Ovary (tissue), 7 donors: ENCODE measurements at regions not wholly inside any gene's neighbourhood (a gene's known extent, or its start where the extent isn't known, plus 50 kb on each side); places are given as distances from the start of the nearest gene placed in this dataset.
A peak's percentile ranks its signal among the peaks of the same experiment; 100 is the strongest.

Experiments used
- DNase-seq, 5 donors: peaks; one replicate each; pipeline ENCODE4 v3.0.0-alpha.2; 2019 to 2020
- H3K27ac ChIP-seq, 2 donors: fragments of 200-600 bp; one replicate each; pipeline versions ENCODE4 v1.5.1 to v1.8.0; 2019 to 2022
- H3K27me3 ChIP-seq: fragments of 200-600 bp; one replicate; pipeline ENCODE4 v1.8.0; 2022
- H3K36me3 ChIP-seq: fragments of 200-600 bp; sonication (generic); one replicate; pipeline ENCODE4 v1.5.1; 2019
- H3K4me1 ChIP-seq: one replicate; pipeline ENCODE4 v1.8.1; 2013; ENCODE audit warnings: mild to moderate bottlenecking, moderate library complexity; ENCODE audit not compliant: insufficient read depth
- H3K4me3 ChIP-seq: fragments of 200-600 bp; sonication (generic); one replicate; pipeline ENCODE4 v1.5.1; 2017
- H3K9me3 ChIP-seq, 2 donors: fragments of 200-600 bp in 1 of 2; sonication (generic) in 1 of 2; one replicate each; pipeline versions ENCODE4 v1.5.1 to v1.8.1; 2013 to 2019; ENCODE audit warnings: mild to moderate bottlenecking in 1 of 2, moderate library complexity in 1 of 2
- EP300 ChIP-seq: sonication (generic); formaldehyde crosslinking; IDR thresholded peaks from one replicate; pipeline ENCODE4 v1.6.1; 2017; ENCODE audit warnings: antibody characterized with exemption
- POLR2A ChIP-seq: fragments of 450-650 bp; IDR thresholded peaks from one replicate; pipeline ENCODE4 v1.6.1; 2017; ENCODE audit warnings: antibody characterized with exemption, mild to moderate bottlenecking, moderate library complexity
- WGBS, 3 donors: extraction: QIAGEN DNeasy Blood & Tissue Kit in 1 of 3; methylation state at CpG; one replicate each; pipeline versions ENCODE4 v1.1.5 to v1.1.7; 2013 to 2017; 5-methylcytosine and 5-hydroxymethylcytosine counted together
- intact Hi-C, 4 donors: fragments of 100-400 bp; cut with DNase I; formaldehyde crosslinking; loops; one replicate each; pipeline versions ENCODE4 v1.11.0 to v1.15.1; 2022 to 2023
- TF ChIP-seq, protein P1 (sequence below), 3 donors: fragments of 450-650 bp in 2 of 3; fragments of 200-600 bp in 1 of 3; IDR thresholded peaks; one replicate each; pipeline versions ENCODE4 v1.5.1 to v1.8.0; 2016 to 2022; ENCODE audit warnings: antibody characterized with exemption in 3 of 3, mild to moderate bottlenecking in 1 of 3
- donor health status: DM: no; HTN: no; CAD: no; lungs with moderate emphysema.
- donor health status: DM: no; HTN: no; CAD: no.
- donor health status: Bipolar disorder and iron deficiency.
- donor health status: DM: no; HTN: no; CAD: no.
- donor health status: DM: yes; HTN: yes; CAD: no.

DNA sequence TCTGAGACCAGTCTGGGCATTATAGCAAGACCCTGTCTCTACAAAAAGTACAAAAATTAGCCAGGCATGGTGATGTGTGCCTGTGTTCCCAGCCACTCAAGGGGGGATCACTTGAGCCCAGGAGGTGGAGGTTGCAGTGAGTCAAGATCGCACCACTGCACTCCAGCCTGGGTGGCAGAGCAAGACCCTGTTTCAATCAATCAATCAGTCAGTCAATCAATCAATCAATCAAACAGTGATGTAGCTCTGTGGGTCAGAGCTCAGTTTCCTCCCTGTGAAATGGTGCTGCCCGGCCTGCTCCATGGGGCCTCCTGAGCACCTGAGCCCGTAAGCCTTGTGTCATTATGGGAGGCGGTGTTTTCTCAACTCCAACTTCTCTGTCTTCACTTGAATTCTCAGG, 167.1 kb upstream of the CIBAR2 start:
- Histone ChIP-seq H3K27me3 (no peaks in the 10 kb centered on the region), H3K4me3 (no peak overlapping the region), H3K9me3 (no peaks in the 10 kb centered on the region), H3K4me1 (peaks cover 7% of the 10 kb centered on the region), H3K36me3 (no peaks in the 10 kb centered on the region), H3K27ac (no peak overlapping the region)
- no peak for DNase-seq
- intact Hi-C loops, result loop anchor here in 1 of 4 donors (10.0 kb wide), 1 partner anchor 335 kb away; the partner anchor contains the start of gene GSE1
- 76 to 86% (median 82%) methylated on average over 4 of the region's 4 CpGs for WGBS, 3 donors
- no peak for TF ChIP-seq POLR2A
- TF ChIP-seq, protein P1, sequence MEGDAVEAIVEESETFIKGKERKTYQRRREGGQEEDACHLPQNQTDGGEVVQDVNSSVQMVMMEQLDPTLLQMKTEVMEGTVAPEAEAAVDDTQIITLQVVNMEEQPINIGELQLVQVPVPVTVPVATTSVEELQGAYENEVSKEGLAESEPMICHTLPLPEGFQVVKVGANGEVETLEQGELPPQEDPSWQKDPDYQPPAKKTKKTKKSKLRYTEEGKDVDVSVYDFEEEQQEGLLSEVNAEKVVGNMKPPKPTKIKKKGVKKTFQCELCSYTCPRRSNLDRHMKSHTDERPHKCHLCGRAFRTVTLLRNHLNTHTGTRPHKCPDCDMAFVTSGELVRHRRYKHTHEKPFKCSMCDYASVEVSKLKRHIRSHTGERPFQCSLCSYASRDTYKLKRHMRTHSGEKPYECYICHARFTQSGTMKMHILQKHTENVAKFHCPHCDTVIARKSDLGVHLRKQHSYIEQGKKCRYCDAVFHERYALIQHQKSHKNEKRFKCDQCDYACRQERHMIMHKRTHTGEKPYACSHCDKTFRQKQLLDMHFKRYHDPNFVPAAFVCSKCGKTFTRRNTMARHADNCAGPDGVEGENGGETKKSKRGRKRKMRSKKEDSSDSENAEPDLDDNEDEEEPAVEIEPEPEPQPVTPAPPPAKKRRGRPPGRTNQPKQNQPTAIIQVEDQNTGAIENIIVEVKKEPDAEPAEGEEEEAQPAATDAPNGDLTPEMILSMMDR (IDR thresholded peaks at IDR 0.05), result no peak
- no peak for TF ChIP-seq EP300

DNA sequence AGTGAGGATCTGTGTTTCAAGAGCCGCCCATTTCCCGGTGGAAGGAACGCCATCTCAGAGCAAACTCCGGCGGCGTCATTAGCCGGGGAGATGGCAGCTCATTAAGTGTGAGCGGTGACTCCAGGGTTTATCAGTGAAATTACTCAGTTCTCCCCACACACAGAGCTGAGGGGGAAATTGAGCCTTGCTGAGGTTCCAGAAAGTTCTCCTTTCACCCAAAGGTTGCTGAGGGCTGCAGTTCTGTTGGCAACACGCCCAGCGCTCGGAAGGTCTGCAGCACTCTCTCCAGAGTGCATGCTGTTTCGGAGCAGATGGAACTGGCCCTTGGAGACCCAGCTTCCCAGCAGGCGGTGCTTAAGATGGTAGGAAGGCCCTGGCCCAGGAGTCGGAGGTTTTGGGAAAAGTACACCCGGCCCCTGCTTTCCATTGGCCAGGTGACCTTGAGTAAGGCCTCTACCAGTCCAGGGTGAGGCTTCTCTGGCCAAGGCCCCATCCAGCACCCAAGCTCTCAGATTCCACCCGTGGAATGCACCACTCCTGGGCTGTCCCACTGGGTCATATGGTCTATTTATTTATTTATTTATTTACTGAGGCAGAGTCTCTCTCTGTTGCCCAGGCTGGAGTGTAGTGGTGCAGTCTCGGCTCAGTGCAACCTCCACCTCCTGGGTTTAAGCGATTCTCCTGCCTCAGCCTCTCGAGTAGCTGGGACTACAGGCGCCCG, 167.7 kb upstream of the CIBAR2 start:
- 73 to 90% (median 81%) methylated on average over 21 of the region's 21 CpGs for WGBS, 3 donors

DNA sequence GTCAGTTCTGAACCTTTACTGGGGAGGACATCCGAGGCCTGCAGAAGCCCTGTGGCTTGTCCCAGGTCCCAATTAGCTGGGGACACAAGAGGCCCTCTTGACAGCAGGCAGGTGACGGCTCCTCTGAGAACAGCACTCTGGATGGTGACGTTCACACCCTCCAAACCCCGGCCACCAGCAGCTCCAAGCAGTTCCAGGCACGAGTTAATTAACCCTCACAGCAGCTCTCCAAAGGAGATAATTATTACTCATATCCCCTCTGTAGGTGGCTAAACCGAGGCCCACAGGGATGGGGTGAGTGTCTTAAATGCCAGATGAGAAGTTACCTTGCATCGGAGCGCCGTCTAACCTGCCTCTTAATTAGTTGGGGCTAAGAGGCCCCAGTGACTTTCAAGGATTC, 168.9 kb upstream of the CIBAR2 start:
- no peaks in the 10 kb centered on the region for H3K9me3 ChIP-seq
- peaks cover 10% of the 10 kb centered on the region for H3K4me1 ChIP-seq
- H3K27ac ChIP-seq, result no peak overlapping the region
- no peaks in the 10 kb centered on the region for H3K27me3 ChIP-seq
- 87 to 92% (median 90%) methylated on average over 9 of the region's 9 CpGs for WGBS, 3 donors
- no peak overlapping the region for H3K4me3 ChIP-seq
- DNase-seq, result no peak
- intact Hi-C loops, result no loop called here
- H3K36me3 ChIP-seq, result no peaks in the 10 kb centered on the region
- TF ChIP-seq, protein P1 (IDR thresholded peaks at IDR 0.05), result no peak
- no peak for TF ChIP-seq POLR2A
- no peak for TF ChIP-seq EP300

More for the DNA sequence above, 167.7 kb upstream of the CIBAR2 start:
- intact Hi-C loops, result loop anchor here in 1 of 4 donors (10.0 kb wide), 1 partner anchor 335 kb away; the partner anchor contains the start of gene GSE1
- TF ChIP-seq, protein P1 (IDR thresholded peaks at IDR 0.05), result no peak
- TF ChIP-seq POLR2A (no peak), EP300 (no peak)
- Histone ChIP-seq H3K27ac (no peak overlapping the region), H3K4me1 (peaks cover 7% of the 10 kb centered on the region), H3K27me3 (no peaks in the 10 kb centered on the region), H3K4me3 (no peak overlapping the region), H3K9me3 (no peaks in the 10 kb centered on the region), H3K36me3 (no peaks in the 10 kb centered on the region)
- DNase-seq, result peak in 1 of 5 donors; percentile 79

DNA sequence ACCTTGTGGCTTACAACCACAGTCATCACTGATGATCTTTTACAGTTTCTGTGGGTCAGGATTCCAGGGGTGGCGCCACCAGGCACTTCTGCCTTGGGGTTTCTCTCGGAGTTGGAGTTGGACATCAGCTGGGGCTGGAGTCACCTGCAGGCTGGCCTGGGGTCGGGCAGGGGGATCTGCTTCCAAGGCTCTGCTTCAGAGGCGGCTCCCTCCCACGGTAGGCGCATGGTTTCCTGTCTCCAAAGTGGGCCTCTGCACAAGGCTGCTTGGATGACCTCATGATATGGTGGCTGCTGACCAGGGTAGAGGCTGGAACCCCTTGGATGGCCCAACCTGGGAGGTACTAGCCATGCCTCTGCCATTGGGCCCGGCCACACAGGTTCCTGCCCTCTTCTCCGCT, 170.6 kb upstream of the CIBAR2 start:
- H3K27me3 ChIP-seq, result no peaks in the 10 kb centered on the region
- H3K36me3 ChIP-seq, result no peaks in the 10 kb centered on the region
- WGBS, 3 donors, result 89 to 97% (median 95%) methylated on average over 8 of the region's 8 CpGs
- H3K27ac ChIP-seq, result no peak overlapping the region
- intact Hi-C loops, result no loop called here
- TF ChIP-seq, protein P1 (IDR thresholded peaks at IDR 0.05), result no peak
- no peak for TF ChIP-seq EP300
- no peak for TF ChIP-seq POLR2A
- DNase-seq, result no peak
- H3K4me1 ChIP-seq, result peaks cover 17% of the 10 kb centered on the region
- no peaks in the 10 kb centered on the region for H3K9me3 ChIP-seq
- H3K4me3 ChIP-seq, result no peak overlapping the region
